GM21515 (cell line): ENCODE measurements at regions not wholly inside any gene's neighbourhood (a gene's known extent, or its start where the extent isn't known, plus 50 kb on each side); places are given as distances from the start of the nearest gene placed in this dataset.

Experiments
- ATAC-seq: cut with Tn5 transposase; IDR thresholded peaks from one replicate; pipeline ENCODE4 v1.9.1; 2021; ENCODE audit not compliant: unreplicated experiment

GRCh38 chr9:17967731-17968130, 388.9 kb downstream of the SH3GL2 start:
- no peak for ATAC-seq

GRCh38 chr9:17969232-17969631, 390.4 kb downstream of the SH3GL2 start:
- ATAC-seq: no peak

- ATAC-seq: no peak
These were observed 391.4 kb downstream of the SH3GL2 start for GRCh38 chr9:17970277-17970676.

GRCh38 chr9:17978773-17979172, 399.9 kb downstream of the SH3GL2 start:
- ATAC-seq: no peak

DNA sequence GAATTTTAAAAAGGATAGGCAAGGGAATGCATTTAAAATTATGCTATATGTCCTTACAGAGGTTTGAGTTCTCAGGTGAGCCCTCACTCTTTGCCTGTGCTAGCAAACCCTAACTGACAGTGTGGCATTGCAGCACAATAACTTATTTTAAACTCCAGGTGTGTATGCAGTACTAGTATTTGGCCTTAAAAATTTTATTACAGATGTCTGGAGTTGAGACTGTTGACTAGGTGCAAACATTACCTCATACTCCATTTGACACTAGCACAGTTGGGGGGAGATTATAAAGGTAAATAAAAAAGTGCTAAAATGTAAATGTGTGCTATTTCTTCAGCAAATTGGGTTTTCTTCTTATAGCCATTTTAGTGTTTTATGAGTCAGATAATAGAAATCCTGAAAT, 407.7 kb downstream of the SH3GL2 start:
- no peak for ATAC-seq

DNA sequence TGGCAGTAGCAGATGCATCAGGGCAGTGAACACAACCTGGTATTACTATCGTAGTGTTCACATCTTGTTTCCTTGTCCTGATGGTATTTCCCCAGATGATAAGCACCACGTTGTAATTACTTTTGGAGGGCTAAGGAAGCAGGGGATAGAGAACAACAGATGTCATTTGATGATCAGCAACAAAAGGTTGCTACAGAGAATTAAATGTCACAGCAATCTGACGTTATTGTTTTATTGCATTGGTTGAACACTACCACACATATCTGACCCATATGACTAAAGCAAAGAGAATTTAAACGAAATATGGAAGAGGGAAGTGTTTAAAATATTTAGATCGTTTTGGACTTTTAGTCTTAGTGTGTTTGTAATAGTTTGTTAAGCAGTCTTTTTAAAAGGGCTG, 408.3 kb downstream of the SH3GL2 start:
- ATAC-seq: no peak

DNA sequence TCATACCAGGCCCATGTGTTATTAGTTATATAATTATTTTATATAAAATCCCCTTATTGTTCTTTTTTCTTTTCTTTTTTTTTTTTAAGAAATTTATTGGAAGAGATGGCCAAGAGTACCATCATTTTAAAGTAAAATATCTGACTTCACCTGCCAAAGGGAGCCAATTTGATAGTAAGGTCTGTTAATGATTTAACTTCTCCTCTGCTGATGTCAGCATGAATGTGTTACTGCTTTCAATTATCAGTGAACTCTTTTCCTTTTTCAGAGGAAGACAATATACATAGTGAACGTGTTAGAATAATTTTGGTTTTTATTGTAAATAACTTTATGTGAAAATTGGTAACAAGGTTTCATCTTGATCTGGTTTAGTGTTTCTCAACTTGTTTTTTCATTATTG, 409.6 kb downstream of the SH3GL2 start:
- no peak for ATAC-seq

- no peak for ATAC-seq
These were observed 411.7 kb downstream of the SH3GL2 start for GRCh38 chr9:17990602-17991001.

DNA sequence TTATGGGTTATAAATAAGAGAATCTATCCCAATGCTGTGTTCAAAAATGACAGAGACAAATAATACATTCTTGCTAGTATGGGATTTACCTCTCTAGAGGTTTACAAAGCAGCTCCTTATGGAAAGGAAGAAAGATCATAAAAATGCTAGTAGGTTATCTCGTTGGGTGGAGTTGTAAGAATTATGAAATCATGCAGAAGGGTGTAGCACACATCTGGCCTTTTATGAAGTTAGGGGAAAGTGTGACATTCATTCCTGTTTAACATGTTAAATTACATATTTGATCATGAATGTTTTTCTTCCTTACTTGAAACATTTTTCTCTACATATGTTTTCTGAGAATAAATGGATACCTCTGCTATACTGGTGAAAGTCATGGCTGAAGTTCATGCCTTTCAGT, 414.2 kb downstream of the SH3GL2 start:
- ATAC-seq: no peak

DNA sequence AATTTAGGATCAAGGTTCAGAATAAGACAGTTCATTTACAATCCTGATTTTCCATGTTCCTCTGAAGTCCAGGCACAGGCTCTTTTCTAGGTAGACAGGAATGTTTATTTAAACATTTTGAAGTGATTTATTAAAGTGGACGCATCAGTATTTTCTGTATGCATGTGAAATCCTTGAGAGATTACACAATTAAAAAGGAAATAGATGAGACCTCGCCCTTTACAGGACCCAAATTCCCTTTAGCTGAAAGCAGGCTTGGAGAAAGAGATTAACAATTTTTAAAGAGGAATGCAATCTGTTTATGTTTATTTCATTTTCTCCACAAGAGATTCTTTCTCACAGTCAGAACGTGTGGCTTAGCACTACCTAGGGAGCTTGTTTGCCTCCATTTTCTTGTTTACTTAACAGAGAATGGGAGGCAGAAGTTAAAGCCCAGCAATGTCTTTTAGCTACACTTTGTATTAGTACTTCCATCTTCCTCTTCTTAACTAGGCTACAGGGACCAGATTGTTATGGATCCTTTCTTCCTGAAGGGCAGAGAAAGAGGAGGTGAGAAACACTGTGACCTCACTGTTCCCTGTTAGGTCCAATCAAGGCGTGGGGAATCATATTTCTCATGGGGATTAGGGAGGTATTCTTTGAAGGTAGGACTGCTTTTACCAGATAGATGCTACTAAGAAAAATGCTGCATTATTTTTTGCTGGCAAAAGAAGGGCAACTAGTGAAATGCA, 416.0 kb downstream of the SH3GL2 start:
- no peak for ATAC-seq

GRCh38 chr9:17996728-17997127, 417.9 kb downstream of the SH3GL2 start:
- no peak for ATAC-seq

- no peak for ATAC-seq
These were observed 424.0 kb downstream of the SH3GL2 start for GRCh38 chr9:18002718-18003438.

DNA sequence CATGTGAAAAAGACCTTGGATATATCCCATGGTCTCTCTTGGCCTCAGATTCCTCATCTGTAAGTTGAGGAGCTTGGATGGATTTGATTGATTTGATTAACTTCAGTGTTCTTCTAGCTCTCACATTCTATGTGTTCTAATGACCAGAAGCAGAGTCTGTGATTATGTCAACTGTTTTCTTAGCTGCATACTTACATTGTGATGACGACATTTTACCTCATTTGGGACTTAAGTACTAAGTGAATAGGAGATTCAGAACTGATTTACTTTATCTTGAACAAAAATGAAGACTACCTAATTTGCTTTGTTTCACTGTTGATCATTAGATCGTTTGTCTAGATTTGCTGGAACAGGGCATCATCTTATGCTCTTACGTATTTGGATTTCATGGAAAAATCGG, 427.7 kb downstream of the SH3GL2 start:
- no peak for ATAC-seq

- ATAC-seq: no peak
These were observed 428.8 kb downstream of the SH3GL2 start for GRCh38 chr9:18007621-18008020.

- no peak for ATAC-seq
These were observed 431.0 kb downstream of the SH3GL2 start for GRCh38 chr9:18009902-18010301.

DNA sequence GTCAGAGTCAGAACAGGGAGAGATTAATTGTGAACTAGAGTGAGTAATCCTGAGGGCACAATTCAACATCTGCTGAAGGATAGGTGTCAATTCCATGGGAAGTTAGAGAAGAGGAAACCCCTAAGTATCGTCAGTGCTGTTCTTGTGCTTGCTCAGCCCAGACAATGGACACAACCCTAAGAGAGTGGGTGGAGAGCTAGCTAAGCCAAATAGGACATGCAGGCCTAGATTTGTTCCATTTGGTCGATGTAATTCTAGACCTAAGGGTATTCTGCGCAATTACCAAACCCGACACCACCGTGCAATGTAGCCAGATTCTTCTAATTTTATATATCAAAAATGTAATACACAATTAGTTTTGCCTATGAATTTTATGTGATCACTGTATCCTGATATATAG, 431.6 kb downstream of the SH3GL2 start:
- ATAC-seq: no peak

GRCh38 chr9:18012170-18012569, 433.3 kb downstream of the SH3GL2 start:
- no peak for ATAC-seq

DNA sequence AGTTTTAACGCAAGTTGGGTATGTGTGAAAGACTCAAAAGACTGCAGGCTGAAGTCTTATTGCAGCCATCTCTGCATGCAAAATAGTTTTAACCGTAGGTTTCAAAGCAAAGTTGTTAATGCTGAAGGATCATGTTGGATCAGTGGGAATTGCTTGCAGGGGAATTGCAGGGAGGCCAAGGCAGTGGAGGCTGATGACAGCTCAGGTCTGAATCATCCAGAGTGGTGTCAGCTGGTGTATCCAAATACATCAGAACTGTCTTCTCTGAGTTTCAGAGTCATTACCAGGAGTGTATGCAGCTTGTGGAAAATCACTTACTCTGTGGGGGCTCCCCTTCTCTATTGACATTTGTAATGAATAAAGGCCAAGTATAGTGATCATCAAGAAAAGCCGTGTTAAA, 435.7 kb downstream of the SH3GL2 start:
- no peak for ATAC-seq

GRCh38 chr9:18015116-18015515, 436.2 kb downstream of the SH3GL2 start:
- ATAC-seq: no peak

- ATAC-seq: no peak
These were observed 438.3 kb downstream of the SH3GL2 start for GRCh38 chr9:18017136-18017535.

DNA sequence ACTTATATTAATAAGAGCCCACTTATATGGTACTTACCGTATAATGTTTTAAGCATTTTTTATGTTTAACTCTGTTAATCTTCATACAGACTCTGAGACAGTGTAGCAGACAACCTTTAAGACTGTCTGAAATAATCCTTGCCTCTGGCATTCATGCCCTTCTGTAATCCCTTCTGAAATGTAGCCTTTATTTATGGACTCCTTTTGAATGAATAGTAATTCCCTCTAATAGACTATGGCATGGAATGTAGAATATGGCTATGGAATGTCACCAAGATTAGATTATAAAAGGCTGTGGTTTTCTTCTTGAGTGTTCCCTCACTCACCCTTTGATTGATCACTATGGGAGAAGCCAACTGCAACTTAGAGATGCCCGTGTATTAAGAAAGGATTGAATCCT, 439.4 kb downstream of the SH3GL2 start:
- no peak for ATAC-seq

DNA sequence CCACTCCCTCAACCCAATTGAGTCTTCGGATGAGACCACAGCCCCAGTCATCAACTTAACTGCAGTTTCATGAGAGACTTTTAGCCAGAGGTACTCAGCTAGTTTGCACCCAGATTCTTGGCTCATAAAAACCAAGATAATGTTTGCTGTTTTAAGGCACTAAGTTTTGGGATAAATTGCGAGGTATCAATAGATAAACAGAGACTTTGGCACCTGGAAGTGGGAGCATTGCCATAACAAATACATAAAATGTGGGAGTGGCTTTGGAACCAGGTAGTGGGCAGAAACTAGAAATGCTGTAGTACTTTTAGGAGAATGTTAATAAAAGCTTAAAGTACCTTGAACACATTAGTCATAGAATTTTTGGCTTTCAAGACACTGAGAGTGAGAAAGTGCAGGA, 439.8 kb downstream of the SH3GL2 start:
- no peak for ATAC-seq
